Glomerular visceral epithelial cell (primary cell): ENCODE measurements at regions not wholly inside any gene's neighbourhood (a gene's known extent, or its start where the extent isn't known, plus 50 kb on each side); places are given as distances from the start of the nearest gene placed in this dataset.

ENCODE experiments used
- DNase-seq: peaks from one replicate; pipeline ENCODE4 v3.0.0-alpha.2; 2016; ENCODE audit errors: extremely low spot score

DNA sequence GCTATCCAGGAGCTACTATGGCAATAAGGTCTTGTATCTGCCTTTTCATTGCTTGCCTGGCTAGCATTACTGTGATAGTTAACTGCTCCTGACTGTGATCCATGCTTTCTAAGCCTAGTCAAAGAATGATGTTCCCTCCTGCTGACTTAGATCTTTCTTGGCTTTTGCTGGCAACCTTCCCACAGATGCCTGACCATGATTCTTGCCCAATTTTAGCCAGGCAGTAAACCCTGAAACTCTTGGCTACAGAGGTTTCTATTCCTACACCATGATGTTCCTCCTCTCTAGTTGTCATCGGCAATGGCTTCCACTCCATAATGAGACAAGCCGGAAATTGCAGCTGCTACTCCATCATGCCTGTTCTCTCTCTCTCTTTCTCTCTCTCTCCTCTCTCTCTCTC, 238.1 kb downstream of the HAO1 start:
- no peak for DNase-seq

DNA sequence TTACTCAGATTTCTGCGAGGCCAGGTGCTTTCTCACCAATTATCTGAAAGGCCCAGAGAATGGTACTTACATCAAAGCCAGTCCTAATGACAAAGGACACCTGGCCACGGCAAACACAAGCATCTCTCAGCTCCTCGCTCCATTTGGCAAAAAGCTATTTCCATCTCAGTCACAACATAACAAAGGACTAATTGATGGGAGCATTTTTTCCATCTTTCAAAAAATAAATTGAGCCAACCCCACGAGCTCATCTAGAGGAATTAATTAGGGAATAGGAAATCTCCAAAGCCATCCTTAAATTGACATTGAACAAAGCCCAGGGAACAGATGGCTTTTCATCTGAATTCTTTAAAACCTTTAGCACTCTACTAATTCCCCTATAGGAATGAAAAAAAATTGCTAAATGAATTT, 236.7 kb downstream of the HAO1 start:
- no peak for DNase-seq

DNA sequence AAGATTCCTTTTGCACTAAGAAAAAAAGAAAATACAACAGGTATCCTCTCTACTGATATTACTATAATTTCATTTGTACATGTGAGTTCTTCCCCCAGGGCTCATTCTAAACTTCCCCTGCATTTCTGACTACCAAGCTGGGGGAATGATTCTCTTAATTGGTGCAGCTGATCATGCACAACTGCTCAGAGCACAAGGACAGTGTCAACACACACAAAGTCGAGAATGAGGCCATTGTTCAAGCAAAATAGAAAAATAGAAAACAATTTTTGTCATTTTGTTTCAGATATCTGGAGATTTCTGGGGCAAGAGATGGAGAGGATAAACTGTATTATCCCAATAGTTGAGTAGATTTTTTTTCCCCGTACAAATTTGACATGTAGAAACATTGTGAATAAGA, 236.3 kb downstream of the HAO1 start:
- DNase-seq: no peak

DNA sequence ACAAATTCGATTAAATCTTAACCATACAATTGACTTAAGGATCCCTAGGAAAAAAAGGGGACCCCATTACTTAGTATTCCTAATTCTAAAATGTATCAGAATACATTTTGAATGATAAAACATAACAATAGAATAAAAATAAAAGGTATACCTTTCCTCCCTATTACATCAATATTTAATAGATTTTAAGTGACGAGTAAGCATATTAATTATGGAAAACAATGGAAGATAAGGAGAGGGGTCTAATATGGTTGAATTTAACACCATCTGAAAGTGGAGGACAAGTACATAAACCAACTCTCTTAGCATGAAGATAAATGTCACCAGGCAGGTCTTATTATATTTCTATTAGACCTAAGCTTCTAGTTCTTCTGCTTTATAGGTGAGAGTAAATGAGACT, 232.1 kb downstream of the HAO1 start:
- DNase-seq: no peak

DNA sequence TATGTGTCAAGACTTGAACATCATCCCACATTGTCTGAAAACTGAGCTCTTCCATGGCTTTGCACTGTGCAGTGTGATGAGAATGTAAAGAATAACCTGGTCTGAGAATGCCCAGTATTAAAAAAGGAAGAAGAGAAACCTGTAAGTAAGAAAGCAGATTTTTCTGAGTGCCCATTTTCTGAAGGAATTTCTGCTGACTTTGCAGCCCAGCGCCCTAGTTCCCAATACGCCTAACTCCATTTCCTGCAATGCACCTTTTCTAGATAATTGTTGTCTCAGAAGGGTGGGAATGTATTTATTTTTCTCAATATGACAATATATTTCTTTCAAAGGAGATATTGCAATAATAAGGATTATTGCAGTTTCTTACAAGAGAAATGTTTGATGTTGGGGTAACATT, 231.5 kb downstream of the HAO1 start:
- no peak for DNase-seq

DNA sequence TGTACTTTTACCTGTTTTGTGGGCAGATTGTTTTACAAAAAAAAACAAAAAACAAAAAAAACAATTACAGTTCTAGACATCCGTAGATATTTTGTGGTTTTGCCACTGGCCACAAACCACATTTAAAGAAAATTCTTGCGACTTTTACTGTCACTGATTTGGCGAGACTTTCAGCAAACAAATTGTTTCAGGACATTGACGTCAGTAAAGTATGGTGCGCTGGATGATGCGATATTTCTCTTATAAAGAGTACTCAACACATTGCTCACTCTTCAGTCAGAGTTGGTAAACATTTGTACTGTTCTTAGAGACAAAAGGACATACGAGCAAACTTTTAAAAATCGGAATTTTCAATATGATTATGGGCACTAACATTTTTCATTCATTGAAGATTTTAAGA, 229.8 kb downstream of the HAO1 start:
- no peak for DNase-seq

DNA sequence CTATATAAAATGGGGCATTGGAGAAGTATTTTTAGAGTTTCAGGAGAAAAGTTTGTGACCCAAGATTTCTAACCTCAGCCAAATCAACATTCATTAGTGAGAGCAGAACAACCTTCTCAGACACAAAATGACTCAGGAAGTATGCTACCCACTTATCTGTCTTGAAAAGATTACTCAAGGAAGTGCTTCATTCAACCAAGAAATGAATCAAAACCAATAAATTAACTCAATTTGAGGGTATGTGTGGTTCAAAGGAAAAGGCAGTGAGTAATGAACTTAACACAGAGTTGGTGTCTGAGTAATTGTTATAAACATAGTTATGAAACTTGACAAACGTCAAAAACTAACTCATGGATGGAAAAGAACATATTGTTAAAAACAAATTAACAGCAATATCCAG, 227.6 kb downstream of the HAO1 start:
- no peak for DNase-seq

DNA sequence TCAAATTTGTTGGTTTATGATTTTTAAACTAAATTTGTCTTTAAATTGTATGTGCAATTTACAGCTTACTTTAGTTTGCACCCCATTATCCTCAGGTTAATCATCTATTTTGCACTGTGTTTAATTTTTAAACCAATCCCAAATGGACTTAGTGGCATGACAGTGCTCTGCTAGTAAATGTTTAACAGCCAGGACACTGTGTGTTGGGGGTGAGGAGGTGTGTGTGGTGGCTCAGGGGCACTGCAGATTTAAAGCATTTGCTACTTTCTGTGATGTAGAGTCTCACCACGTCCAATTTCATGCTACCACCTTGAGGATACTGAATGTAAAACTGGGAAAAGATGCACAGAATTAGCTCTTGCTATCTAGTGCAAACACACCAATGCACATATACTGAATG, 225.7 kb downstream of the HAO1 start:
- DNase-seq: peak; percentile 72

DNA sequence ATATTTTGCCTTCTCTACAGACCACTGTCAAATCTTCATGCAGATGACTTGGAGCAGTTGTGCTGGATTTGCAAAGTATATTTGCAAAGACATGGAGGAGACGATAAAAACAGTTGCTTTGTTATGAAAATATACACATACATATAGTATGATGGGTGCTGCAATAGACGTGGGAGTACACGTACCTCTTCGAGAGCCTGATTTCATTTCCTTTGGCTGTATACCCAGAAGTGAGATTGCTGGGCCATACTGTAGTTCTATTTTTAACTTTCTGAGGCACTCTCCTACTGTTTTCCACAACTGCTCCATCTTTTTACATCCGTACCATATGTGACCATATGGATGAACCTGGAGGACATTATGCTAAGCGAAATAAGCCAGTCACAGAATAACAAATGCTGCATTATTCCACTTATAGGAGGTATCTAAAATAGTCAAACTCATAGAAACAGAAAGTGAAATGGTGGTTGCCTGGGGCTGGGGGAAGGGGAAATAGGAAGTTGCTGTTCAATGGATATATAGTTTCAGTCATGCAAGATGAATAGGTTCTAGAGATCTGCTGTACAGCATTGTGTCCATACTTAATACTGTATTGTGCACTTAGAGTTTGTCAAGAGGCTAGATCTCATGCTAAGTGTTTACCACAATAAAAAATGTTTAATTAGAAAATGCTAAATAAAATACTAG, 223.8 kb downstream of the HAO1 start:
- no peak for DNase-seq

DNA sequence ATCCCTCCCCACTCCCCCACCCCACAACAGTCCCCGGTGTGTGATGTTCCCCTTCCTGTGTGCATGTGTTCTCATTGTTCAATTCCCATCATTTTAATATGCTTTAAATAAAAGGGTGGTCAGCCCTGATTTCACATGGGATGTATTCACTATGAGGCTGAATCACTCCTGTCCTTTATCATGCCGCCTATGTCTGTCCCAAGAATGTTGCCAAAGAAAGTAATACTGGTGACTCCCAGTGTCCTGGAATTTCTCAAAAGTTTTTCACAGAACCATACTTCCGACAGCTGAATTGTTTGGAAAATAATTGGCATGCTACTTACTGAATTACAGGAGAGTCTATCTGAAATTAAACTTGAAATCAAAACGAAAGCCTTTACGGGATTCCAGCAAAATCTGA, 217.7 kb downstream of the HAO1 start:
- no peak for DNase-seq

DNA sequence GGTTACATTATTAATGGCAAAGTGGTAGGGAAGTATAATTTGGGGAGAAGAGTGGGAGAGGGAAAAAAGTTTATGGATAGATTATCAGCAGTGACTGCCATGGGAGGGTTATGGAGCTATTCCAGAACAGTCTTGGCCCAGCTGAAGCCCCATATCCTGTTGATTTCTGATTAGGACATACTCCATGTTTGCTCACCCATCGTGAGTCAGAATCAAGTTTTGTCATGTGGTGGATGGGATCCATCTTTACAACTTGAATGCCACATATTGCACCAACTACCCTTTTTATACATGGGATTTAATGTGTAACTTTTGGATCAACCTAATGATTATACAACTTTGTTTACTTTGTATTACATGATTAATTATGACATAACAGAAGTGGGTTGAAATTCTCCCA, 217.0 kb downstream of the HAO1 start:
- no peak for DNase-seq

DNA sequence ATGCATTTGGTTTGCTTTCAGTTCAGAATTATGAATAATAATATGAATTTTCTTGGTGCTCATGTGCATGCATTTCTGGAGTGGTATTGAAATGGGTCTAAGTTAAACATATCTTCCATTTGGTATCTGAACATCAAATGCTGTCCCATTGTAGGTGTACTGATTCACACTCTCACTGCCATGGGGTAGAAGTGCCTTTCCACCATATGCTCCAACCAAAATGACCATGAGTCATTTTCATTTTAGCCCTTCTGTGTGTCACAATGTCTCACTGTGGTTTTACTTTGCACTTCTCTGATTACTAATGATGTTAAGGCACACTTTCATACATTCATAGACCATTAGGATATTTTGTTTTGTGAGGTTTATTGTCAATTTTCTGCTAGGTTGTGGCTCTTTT, 211.9 kb downstream of the HAO1 start:
- DNase-seq: peak; percentile 27

DNA sequence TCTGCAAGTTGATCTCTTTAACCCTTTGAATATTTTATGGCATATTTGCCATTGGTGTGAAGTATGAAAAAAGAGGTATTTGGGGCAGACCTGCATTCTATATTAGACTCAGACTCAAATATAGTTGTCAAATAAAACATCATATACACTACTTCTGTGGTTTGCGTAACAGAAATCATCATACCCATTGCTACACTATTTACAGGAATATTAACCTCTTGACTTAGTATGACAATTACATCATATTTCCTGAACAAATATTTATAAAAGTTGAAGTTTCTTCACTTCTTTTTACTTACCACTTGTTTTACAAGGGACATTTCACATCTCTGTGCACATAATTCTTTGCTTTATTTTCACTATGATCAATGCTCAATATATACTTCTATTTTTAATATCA, 206.0 kb downstream of the HAO1 start:
- DNase-seq: no peak

DNA sequence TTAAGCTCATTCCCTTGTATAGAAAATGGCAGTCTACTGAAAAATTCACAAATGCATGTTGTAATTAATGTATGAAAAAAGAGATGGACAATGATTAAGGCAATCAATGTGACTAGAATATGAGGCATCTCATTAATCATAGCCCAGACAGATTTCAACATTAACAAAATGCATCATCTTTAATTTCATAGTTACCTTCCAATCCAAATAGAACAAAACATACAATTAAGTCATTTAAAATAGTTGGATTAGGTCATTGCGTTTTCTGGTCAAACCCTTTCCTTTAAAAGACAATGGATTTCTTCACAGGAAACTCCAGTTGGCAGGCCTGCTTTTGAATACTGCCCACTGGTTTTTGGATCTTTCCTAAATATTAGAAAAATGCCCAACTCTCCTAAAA, 203.9 kb downstream of the HAO1 start:
- DNase-seq: no peak

DNA sequence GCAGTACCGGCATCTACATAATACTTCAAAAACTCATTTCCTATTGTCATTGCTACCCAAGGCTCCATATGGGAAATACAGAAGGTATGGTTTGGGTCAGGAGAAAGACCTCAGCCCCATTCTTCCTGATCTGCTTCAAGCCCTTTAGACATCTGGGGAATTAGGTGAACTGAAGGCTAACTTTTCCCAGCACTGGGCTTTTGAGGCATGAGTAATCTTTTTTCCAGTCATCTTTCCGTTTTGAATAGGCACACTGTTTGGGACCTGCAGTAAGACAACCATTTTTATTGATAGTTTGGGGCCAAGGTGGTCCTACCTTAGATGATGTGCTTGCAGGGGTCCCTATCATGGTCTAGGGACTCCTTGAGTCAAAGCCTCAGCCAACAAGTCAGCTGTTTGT, 198.4 kb downstream of the HAO1 start:
- no peak for DNase-seq

DNA sequence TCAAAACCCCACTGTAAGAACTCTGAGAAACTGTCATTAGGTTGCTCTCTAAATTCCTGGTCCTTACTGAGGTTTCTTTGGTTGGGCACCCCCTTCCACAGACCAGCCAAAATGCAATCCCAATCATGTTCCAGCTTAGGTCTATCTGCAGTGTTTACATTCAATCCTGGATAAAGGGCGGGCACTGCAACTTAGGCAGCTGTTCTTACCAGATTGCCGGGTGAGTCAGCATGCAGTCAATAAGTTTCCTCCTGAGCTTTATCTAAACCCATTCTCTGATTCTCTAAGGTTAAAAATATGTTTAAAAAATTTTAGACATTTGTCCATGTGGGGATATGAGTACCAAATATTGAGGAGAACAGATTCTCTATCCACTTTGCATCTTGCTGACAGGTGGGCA, 197.8 kb downstream of the HAO1 start:
- no peak for DNase-seq

DNA sequence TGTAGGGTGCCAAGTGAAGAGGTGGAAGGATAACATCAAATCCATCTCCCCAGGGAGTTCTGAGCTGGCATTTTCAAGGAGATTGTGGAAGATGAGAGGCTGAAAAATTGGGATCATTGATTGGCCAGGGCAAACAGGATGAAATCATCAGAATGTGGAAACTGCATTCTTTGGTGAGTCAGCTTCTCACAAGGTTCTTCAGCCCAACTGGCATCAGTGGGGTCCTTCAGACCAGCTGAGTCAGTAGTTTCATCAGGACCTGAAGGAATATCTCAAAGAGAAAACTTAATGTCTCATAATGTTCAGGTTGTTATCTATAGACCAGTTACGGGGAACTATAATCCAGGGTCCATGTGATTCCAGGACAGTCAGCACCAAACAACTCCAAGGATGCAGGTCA, 195.8 kb downstream of the HAO1 start:
- DNase-seq: peak; percentile 5

DNA sequence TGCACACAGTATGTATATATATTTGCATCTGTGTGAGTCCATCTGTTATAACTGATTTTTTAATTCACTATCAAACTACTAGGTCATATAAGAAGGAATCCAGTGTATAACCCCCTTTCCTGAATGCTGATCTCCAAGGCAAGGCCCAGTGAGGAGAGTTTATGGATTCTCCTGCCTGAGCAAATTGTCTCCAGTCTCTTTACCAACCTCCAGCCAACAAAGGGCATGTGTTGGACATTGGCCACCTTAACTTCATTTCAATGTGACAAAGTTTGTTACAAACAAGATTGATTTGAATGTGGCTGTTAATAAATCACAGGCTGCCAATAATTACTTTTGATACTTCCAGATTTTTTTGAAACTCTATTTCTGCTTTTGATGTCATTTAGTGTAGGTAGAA, 191.6 kb downstream of the HAO1 start:
- no peak for DNase-seq

DNA sequence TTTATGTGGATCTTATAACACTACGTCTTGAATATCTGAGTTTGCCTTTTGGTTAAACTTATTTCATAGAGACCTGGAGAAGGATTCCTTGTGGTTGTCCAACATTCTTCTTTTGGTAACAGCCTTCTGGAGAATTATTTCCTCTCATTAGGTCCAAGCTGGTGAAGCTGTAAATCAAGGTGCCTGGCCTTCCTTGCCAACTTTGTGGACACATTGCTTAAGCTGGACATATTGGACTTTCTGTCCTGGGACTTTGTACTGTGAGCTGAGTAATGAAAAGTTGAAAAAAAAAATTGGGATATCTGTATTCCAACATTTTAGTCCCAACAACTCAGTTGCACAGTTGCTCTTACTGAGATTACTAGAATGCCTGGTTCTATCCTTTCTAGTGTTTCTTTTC, 186.2 kb downstream of the HAO1 start:
- no peak for DNase-seq

DNA sequence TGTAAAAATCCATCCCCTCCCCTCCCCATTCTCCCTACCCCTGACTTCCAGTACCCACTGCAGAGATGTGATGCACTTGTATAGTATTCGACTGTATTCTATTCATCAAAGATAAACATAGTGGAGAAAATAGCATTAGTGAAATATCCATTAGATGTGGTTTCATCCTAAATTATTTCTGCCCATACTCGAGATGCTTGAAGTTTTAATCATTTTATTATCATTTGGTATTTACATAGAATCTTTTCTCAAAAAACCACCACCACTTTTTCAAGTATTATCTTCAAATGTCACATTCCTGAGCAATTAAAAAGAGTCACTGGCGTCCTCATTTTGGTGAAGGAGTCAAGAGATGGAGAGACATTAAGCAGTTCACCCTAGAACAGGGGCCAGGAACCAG, 181.9 kb downstream of the HAO1 start:
- no peak for DNase-seq

DNA sequence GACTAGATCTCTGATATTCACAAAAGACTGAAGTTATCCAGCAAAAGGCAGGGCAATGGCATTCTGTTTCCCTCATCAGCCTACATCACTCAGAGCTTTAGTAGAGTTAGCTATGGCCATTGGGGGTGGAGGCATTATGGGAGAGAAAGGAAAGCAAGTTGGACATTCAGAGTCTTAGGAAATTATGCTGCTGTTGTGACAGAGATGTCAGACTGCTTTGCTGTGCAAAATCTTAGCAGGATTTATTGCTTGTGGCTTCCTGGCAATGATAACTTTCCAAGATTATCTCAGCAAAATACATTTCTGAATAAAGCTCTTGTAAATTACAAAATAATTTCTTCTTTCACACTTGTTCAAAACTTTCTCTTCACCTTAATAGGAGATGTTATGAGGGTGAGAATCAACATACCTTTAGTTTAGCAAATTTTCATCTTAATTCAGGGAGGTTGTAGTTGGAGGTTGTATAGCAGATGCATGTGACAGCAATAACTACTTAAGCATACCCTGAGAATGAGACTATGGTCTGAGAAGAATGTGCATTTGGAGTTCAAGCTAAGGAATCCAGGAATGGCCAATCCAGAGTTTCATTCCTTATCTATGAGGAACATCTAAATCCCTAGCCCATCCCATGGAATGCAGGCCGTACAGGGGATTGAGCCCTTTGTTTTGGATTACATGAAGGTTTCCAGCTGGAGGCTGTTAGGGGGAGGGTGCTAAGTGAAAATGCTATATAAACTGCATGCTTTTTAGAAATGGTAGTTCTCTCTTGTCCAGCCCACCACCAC, 179.8 kb downstream of the HAO1 start:
- no peak for DNase-seq

DNA sequence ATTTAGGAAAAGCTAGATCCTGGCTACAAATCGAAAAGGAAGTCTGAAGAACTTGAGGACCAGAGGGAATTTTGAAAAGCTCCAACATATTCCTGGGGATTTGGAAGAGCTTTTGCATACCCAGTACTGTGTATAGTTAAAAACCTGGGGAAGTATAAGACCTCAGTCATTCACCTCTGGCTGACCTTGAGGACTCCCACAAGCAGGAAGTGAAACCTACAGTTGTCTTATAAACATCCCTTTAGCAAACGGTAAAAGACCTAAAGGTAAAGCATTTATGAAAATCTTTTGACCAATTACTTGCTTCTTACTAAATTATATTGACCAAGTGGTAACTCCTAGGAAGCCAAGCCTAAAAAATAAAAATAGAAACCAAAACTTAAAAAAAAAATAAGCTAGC, 175.0 kb downstream of the HAO1 start:
- no peak for DNase-seq

DNA sequence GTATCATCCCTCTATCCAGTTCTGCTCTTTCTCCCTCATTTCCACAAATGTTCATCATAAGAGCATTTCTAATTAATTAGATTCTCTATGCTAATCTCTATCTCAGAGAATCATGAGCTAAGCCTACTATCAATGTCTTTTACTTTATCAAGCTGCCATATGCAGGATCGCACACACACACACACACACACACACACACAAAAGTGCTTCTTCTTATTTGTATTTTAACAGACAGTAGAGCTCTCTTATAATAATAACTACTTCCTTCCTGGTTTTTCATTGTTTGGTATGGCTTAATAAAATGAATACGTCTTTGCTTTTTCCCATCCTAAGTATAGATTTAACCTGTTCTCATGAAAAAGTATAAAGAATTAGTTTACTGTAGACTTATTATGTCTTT, 170.2 kb downstream of the HAO1 start:
- no peak for DNase-seq

DNA sequence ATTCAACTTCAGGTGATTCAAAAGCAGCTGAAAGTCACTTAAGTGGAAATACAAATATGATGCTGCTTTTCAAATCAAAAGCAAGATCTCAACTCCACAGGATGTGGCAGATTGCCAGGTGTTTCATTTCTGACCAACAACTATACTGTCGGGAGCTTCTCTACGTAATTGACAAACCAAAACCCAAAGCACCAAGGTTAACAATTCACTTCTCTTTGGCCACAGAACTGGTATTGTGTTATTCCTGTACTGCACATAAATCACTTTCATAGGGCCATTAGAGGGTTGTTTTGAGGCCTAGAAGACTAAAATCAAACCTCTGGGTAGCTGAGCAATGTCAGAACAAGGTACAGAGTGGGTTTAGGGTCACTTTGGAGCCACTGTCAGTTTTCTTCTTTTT, 169.7 kb downstream of the HAO1 start:
- DNase-seq: peak; percentile 40
